HEK293 (cell line): ENCODE measurements at regions not wholly inside any gene's neighbourhood (a gene's known extent, or its start where the extent isn't known, plus 50 kb on each side); places are given as distances from the start of the nearest gene placed in this dataset.

Experiments
- CTCF ChIP-seq: fragments of 450-650 bp; formaldehyde crosslinking; IDR thresholded peaks from 2 replicates; pipeline ENCODE4 v1.5.1; 2016; ENCODE audit warnings: missing biosample characterization, missing genetic modification characterization
- YY2 ChIP-seq: fragments of 450-650 bp; formaldehyde crosslinking; IDR thresholded peaks from 2 replicates; pipeline ENCODE4 v1.5.1; 2016; ENCODE audit warnings: missing biosample characterization, missing genetic modification characterization
- ZNF138 ChIP-seq: fragments of 450-650 bp; formaldehyde crosslinking; IDR thresholded peaks from 2 replicates; pipeline ENCODE4 v1.5.1; 2016; ENCODE audit warnings: missing biosample characterization, missing genetic modification characterization, borderline replicate concordance
- ZNF548 ChIP-seq: fragments of 450-650 bp; formaldehyde crosslinking; IDR thresholded peaks from 2 replicates; pipeline ENCODE4 v1.5.1; 2016; ENCODE audit warnings: missing biosample characterization, missing genetic modification characterization
- ZNF701 ChIP-seq: fragments of 450-650 bp; formaldehyde crosslinking; IDR thresholded peaks from 2 replicates; pipeline ENCODE4 v1.5.1; 2016; ENCODE audit warnings: missing biosample characterization, missing genetic modification characterization
- TF ChIP-seq, protein P1 (sequence below): fragments of 450-650 bp; formaldehyde crosslinking; IDR thresholded peaks from 2 replicates; pipeline ENCODE4 v1.5.1; 2016; ENCODE audit warnings: missing biosample characterization, missing genetic modification characterization

- TF ChIP-seq CTCF (tag by site-specific recombination) (no peak), YY2 (tag by site-specific recombination) (no peak), ZNF701 (tag by site-specific recombination) (no peak), ZNF138 (tag by site-specific recombination) (no peak), ZNF548 (tag by site-specific recombination) (no peak)
- TF ChIP-seq, protein P1, sequence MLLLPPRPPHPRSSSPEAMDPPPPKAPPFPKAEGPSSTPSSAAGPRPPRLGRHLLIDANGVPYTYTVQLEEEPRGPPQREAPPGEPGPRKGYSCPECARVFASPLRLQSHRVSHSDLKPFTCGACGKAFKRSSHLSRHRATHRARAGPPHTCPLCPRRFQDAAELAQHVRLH = no peak
These were observed 61.7 kb upstream of the TFPI start for GRCh38 chr2:187615902-187616301.
